Cardiac muscle cell (in vitro differentiated cells and primary cell): ENCODE measurements at regions not wholly inside any gene's neighbourhood (a gene's known extent, or its start where the extent isn't known, plus 50 kb on each side); places are given as distances from the start of the nearest gene placed in this dataset.
"Not testable (repeated sequence)": the region's sequence is repeated elsewhere in the genome, so short reads cannot be mapped to it uniquely, and the experiment has no call there.

Experiments
- DNase-seq, 2 donors: peaks; one replicate each; pipeline versions ENCODE4 v3.0.0 to v3.0.0-alpha.2; 2010 to 2017; ENCODE audit warnings: low read depth in 1 of 2, low spot score in 1 of 2
- H3K27ac ChIP-seq: fragments of 200-600 bp; sonication (generic); 2 replicates; pipeline ENCODE4 v1.5.1; 2016
- H3K27me3 ChIP-seq: fragments of 200-600 bp; sonication (generic); 2 replicates; pipeline ENCODE4 v1.6.0; 2016; ENCODE audit warnings: control low read depth
- H3K36me3 ChIP-seq: fragments of 200-600 bp; sonication (generic); 2 replicates; pipeline ENCODE4 v1.5.1; 2016; ENCODE audit warnings: control low read depth
- H3K4me1 ChIP-seq: fragments of 200-600 bp; sonication (generic); 2 replicates; pipeline ENCODE4 v1.8.1; 2017; ENCODE audit warnings: low read depth, mild to moderate bottlenecking, mixed run types
- H3K4me3 ChIP-seq: fragments of 200-600 bp; sonication (generic); 2 replicates; pipeline ENCODE4 v1.5.1; 2016; ENCODE audit warnings: mild to moderate bottlenecking
- H3K9me3 ChIP-seq: fragments of 200-600 bp; sonication (generic); 2 replicates; pipeline ENCODE4 v1.5.1; 2017; ENCODE audit warnings: low read depth, mild to moderate bottlenecking, control low read depth
- CTCF ChIP-seq: IDR thresholded peaks from 2 replicates; pipeline ENCODE4 v1.5.1; 2012; ENCODE audit warnings: low read depth, mild to moderate bottlenecking, low read length

DNA sequence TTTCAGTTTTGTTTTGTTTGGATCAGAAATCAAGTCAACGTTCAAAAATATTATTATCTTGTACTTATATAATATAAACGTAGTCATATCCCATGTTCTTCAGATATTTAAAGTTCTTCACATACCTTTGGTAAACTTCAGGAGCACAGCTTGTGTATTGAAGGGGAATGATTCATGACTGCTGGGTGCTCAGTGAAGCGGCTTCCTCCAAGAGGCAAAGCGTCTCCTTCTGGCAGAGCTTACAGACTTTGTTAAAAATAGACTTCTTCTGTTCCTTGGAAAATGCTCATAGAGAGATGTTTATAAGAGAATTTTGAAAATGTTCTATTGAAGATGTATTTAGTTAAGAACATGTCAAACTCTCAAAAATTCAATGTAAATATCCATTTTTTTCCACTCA, 155.6 kb upstream of the CNTNAP4 start:
- DNase-seq: no peak

GRCh38 chr16:76123966-76124365, 153.2 kb upstream of the CNTNAP4 start:
- H3K36me3 ChIP-seq: no peaks in the 10 kb centered on the region
- H3K9me3 ChIP-seq: no peaks in the 10 kb centered on the region
- no peak for TF ChIP-seq CTCF
- H3K4me3 ChIP-seq: no peak overlapping the region
- DNase-seq: no peak
- no peaks in the 10 kb centered on the region for H3K27me3 ChIP-seq
- no peak overlapping the region for H3K27ac ChIP-seq
- no peaks in the 10 kb centered on the region for H3K4me1 ChIP-seq

More for the DNA sequence above, 155.6 kb upstream of the CNTNAP4 start:
- no peaks in the 10 kb centered on the region for H3K36me3 ChIP-seq
- H3K4me3 ChIP-seq: no peak overlapping the region
- no peak for TF ChIP-seq CTCF
- no peak overlapping the region for H3K27ac ChIP-seq
- H3K27me3 ChIP-seq: no peaks in the 10 kb centered on the region
- H3K4me1 ChIP-seq: no peaks in the 10 kb centered on the region
- H3K9me3 ChIP-seq: no peaks in the 10 kb centered on the region

- no peak overlapping the region for H3K4me3 ChIP-seq
- TF ChIP-seq CTCF: no peak
- no peaks in the 10 kb centered on the region for H3K27me3 ChIP-seq
- H3K4me1 ChIP-seq: no peaks in the 10 kb centered on the region
- H3K36me3 ChIP-seq: no peaks in the 10 kb centered on the region
- H3K9me3 ChIP-seq: no peaks in the 10 kb centered on the region
- H3K27ac ChIP-seq: no peak overlapping the region
- no peak for DNase-seq
Measured at GRCh38 chr16:76125871-76126270, 151.3 kb upstream of the CNTNAP4 start.

DNA sequence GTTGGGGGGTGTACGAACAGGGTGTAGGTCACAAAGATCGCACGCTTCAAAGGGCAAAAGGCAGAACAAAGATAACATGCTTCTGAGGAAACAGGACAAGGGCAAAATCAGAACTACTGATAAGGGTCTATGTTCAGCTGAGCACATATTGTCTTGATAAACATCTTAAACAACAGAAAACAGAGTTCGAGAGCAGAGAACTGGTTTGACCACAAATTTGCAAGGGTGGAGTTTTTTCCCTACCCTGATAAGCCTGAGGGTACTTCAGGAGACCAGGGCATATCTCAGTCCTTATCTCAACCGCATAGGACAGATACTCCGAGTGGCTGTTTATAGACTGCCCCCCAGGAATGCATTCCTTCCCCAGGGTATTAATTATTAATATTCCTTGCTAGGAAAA, 139.1 kb upstream of the CNTNAP4 start:
- H3K27ac ChIP-seq, H3K27me3 ChIP-seq: not testable (repeated sequence)

DNA sequence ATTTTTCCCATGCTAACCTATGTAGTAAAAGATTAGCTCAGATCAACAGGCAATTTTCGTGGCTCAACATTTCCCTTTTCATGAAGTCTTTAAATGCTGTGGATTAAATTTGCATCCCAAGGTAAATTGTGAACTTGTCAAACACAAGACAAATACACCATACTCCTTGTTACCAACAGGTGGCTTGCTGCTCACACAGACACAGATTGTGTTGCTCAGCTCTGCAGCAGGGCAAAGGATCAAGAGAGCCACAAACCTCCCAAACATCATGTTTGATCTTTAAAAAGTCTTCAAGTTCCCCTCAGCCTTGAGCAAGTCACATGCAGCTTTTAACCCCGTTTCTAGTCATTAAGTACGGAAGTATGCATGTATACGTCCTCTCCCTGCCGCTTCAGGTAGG, 119.6 kb upstream of the CNTNAP4 start:
- Histone ChIP-seq H3K27me3 (no peaks in the 10 kb centered on the region), H3K36me3 (no peaks in the 10 kb centered on the region), H3K4me1 (no peaks in the 10 kb centered on the region), H3K9me3 (no peaks in the 10 kb centered on the region), H3K4me3 (no peak overlapping the region), H3K27ac (no peak overlapping the region)
- DNase-seq: no peak
- TF ChIP-seq CTCF: no peak

More for the DNA sequence above, 139.1 kb upstream of the CNTNAP4 start:
- not testable (repeated sequence) for DNase-seq, H3K4me3 ChIP-seq, H3K36me3 ChIP-seq, H3K4me1 ChIP-seq, H3K9me3 ChIP-seq

DNA sequence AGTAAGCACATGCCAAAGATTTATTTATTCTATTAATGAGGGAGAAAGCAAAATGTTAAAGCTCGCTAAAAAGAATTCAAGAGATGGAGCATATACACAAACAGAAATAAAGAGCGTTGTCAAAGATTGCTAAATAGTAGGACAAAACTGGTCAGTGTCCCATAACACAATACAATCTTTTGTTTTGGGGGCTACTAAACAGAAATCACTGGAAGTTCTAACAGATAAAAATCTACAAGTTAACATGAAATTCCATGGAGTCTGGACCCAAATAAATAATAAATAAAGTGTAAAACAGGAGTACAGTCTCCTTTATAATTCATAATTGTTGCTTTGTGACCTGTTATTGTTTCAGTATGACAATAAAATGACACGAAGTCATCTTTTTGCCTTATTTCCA, 115.2 kb upstream of the CNTNAP4 start:
- no peaks in the 10 kb centered on the region for H3K9me3 ChIP-seq
- no peaks in the 10 kb centered on the region for H3K4me1 ChIP-seq
- no peaks in the 10 kb centered on the region for H3K27me3 ChIP-seq
- no peaks in the 10 kb centered on the region for H3K36me3 ChIP-seq
- H3K4me3 ChIP-seq: no peak overlapping the region
- no peak for TF ChIP-seq CTCF
- no peak overlapping the region for H3K27ac ChIP-seq
- DNase-seq: no peak
